Adrenal gland (tissue), 5 donors: ENCODE measurements at regions not wholly inside any gene's neighbourhood (a gene's known extent, or its start where the extent isn't known, plus 50 kb on each side); places are given as distances from the start of the nearest gene placed in this dataset.
"Not testable (repeated sequence)": the region's sequence is repeated elsewhere in the genome, so short reads cannot be mapped to it uniquely, and the experiment has no call there.

Experiments
- CTCF ChIP-seq, 6 experiments: fragments of 450-650 bp in 4 of 6; fragments of 200-600 bp in 2 of 6; sonication (generic) in 1 of 6; IDR thresholded peaks; 1 replicate in 5 of 6; 2 replicates in 1 of 6; pipeline versions ENCODE4 v1.5.1 to v1.8.0; 2016 to 2021; ENCODE audit warnings: antibody characterized with exemption in 6 of 6, mild to moderate bottlenecking in 2 of 6, moderate library complexity in 1 of 6
- POLR2A ChIP-seq, 2 donors: fragments of 450-650 bp; IDR thresholded peaks; one replicate each; pipeline ENCODE4 v1.6.1; 2017; ENCODE audit warnings: antibody characterized with exemption in 2 of 2, mild to moderate bottlenecking in 2 of 2, moderate library complexity in 1 of 2
- donor health status: DM: no; HTN: no; CAD: no.

GRCh38 chr16:29129458-29130038, 144.7 kb downstream of the LAT start:
- TF ChIP-seq CTCF, POLR2A (IDR thresholded peaks at IDR 0.05): not testable (repeated sequence)
